HG02759 (cell line): ENCODE measurements at regions not wholly inside any gene's neighbourhood (a gene's known extent, or its start where the extent isn't known, plus 50 kb on each side); places are given as distances from the start of the nearest gene placed in this dataset.
A peak's percentile ranks its signal among the peaks of the same experiment; 100 is the strongest.

Source experiments
- ATAC-seq: cut with Tn5 transposase; IDR thresholded peaks from one replicate; pipeline ENCODE4 v1.9.1; 2021; ENCODE audit warnings: mild to moderate bottlenecking, moderate library complexity; ENCODE audit not compliant: unreplicated experiment

- ATAC-seq, result no peak
Measured at GRCh38 chr21:28547766-28548165, 444.9 kb downstream of the LTN1 start.

- ATAC-seq, result no peak
Measured at GRCh38 chr21:28543975-28544374, 448.7 kb downstream of the LTN1 start.

GRCh38 chr21:28541371-28542112, 451.1 kb downstream of the LTN1 start:
- no peak for ATAC-seq

GRCh38 chr21:28540514-28540913, 452.2 kb downstream of the LTN1 start:
- no peak for ATAC-seq

- no peak for ATAC-seq
Measured at GRCh38 chr21:28539623-28539988, 453.1 kb downstream of the LTN1 start.

GRCh38 chr21:28538987-28539622, 453.6 kb downstream of the LTN1 start:
- no peak for ATAC-seq

- ATAC-seq, result no peak
Measured at GRCh38 chr21:28537371-28538079, 455.2 kb downstream of the LTN1 start.

GRCh38 chr21:28532446-28532845, 460.2 kb downstream of the LTN1 start:
- ATAC-seq, result no peak

- no peak for ATAC-seq
Measured at GRCh38 chr21:28523367-28523766, 469.3 kb downstream of the LTN1 start.

- ATAC-seq, result no peak
Measured at GRCh38 chr21:28522014-28522799, 470.5 kb downstream of the LTN1 start.

GRCh38 chr21:28518630-28519029, 474.0 kb downstream of the LTN1 start:
- no peak for ATAC-seq

- peak; percentile 100 for ATAC-seq
Measured at GRCh38 chr21:28516991-28517592, 475.6 kb downstream of the LTN1 start.

- no peak for ATAC-seq
Measured at GRCh38 chr21:28516021-28516420, 476.7 kb downstream of the LTN1 start.

GRCh38 chr21:28513428-28513827, 479.2 kb downstream of the LTN1 start:
- no peak for ATAC-seq

GRCh38 chr21:28509031-28509430, 483.6 kb downstream of the LTN1 start:
- no peak for ATAC-seq

GRCh38 chr21:28508126-28508525, 484.6 kb downstream of the LTN1 start:
- ATAC-seq, result no peak

GRCh38 chr21:28496517-28496916, 496.2 kb downstream of the LTN1 start:
- no peak for ATAC-seq

- no peak for ATAC-seq
Measured at GRCh38 chr21:28492127-28492526, 500.6 kb downstream of the LTN1 start.

GRCh38 chr21:28489821-28490350, 502.8 kb downstream of the LTN1 start:
- ATAC-seq, result no peak

- ATAC-seq, result no peak
Measured at GRCh38 chr21:28489162-28489561, 503.5 kb downstream of the LTN1 start.
